HG03354 (cell line): ENCODE measurements at regions not wholly inside any gene's neighbourhood (a gene's known extent, or its start where the extent isn't known, plus 50 kb on each side); places are given as distances from the start of the nearest gene placed in this dataset.

Experiments used
- ATAC-seq: cut with Tn5 transposase; IDR thresholded peaks from one replicate; pipeline ENCODE4 v1.9.1; 2021; ENCODE audit warnings: mild to moderate bottlenecking; ENCODE audit not compliant: unreplicated experiment, poor library complexity, severe bottlenecking

GRCh38 chr10:44326474-44327030 is 58.3 kb downstream of the CXCL12 start:
- no peak for ATAC-seq

GRCh38 chr10:44325596-44326307 is 59.1 kb downstream of the CXCL12 start:
- ATAC-seq, result no peak

GRCh38 chr10:44325157-44325556 is 59.7 kb downstream of the CXCL12 start:
- no peak for ATAC-seq

GRCh38 chr10:44323838-44324237 is 61.1 kb downstream of the CXCL12 start:
- no peak for ATAC-seq

- no peak for ATAC-seq
Observed at GRCh38 chr10:44322137-44322536, 62.8 kb downstream of the CXCL12 start.

GRCh38 chr10:44320756-44321155 is 64.1 kb downstream of the CXCL12 start:
- no peak for ATAC-seq

GRCh38 chr10:44317856-44318255 is 67.0 kb downstream of the CXCL12 start:
- ATAC-seq, result no peak

GRCh38 chr10:44316922-44317215 is 68.0 kb downstream of the CXCL12 start:
- ATAC-seq, result no peak

GRCh38 chr10:44316187-44316921 is 68.5 kb downstream of the CXCL12 start:
- ATAC-seq, result no peak

GRCh38 chr10:44314802-44315460 is 70.0 kb downstream of the CXCL12 start:
- ATAC-seq, result no peak

- no peak for ATAC-seq
Observed at GRCh38 chr10:44313761-44314165, 71.1 kb downstream of the CXCL12 start.

- no peak for ATAC-seq
Observed at GRCh38 chr10:44312401-44312800, 72.5 kb downstream of the CXCL12 start.

GRCh38 chr10:44311563-44312051 is 73.3 kb downstream of the CXCL12 start:
- no peak for ATAC-seq

- peak; percentile 93 for ATAC-seq
Observed at GRCh38 chr10:44310762-44311562, 73.9 kb downstream of the CXCL12 start.

GRCh38 chr10:44309939-44310761 is 74.7 kb downstream of the CXCL12 start:
- no peak for ATAC-seq

GRCh38 chr10:44309361-44309760 is 75.5 kb downstream of the CXCL12 start:
- no peak for ATAC-seq

- ATAC-seq, result no peak
Observed at GRCh38 chr10:44308935-44309334, 76.0 kb downstream of the CXCL12 start.

- ATAC-seq, result no peak
Observed at GRCh38 chr10:44307691-44308090, 77.2 kb downstream of the CXCL12 start.

- no peak for ATAC-seq
Observed at GRCh38 chr10:44306762-44307161, 78.1 kb downstream of the CXCL12 start.
